Lower lobe of right lung (tissue), 2 donors: ENCODE measurements at regions not wholly inside any gene's neighbourhood (a gene's known extent, or its start where the extent isn't known, plus 50 kb on each side); places are given as distances from the start of the nearest gene placed in this dataset.
A peak's percentile ranks its signal among the peaks of the same experiment; 100 is the strongest.

Experiments used
- ATAC-seq, 2 donors: fragments of 200-7000 bp; cut with Tn5 transposase; one replicate each; pipeline ENCODE4 v1.9.1; 2020 to 2022; ENCODE audit warnings: mild to moderate bottlenecking in 2 of 2, moderate library complexity in 2 of 2
- DNase-seq: peaks from one replicate; pipeline ENCODE4 v3.0.0-alpha.2; 2020
- H3K27ac ChIP-seq: fragments of 200-600 bp; one replicate; pipeline ENCODE4 v1.8.0; 2022
- H3K27me3 ChIP-seq: fragments of 200-600 bp; one replicate; pipeline ENCODE4 v1.8.0; 2022; ENCODE audit warnings: low read depth
- H3K36me3 ChIP-seq: fragments of 200-600 bp; one replicate; pipeline ENCODE4 v1.8.0; 2022; ENCODE audit warnings: mild to moderate bottlenecking
- H3K4me1 ChIP-seq: fragments of 200-600 bp; one replicate; pipeline ENCODE4 v1.8.0; 2022
- H3K4me3 ChIP-seq: fragments of 200-600 bp; one replicate; pipeline ENCODE4 v1.8.0; 2022; ENCODE audit warnings: mild to moderate bottlenecking
- H3K9me3 ChIP-seq: fragments of 200-600 bp; one replicate; pipeline ENCODE4 v1.8.0; 2022
- intact Hi-C: fragments of 100-400 bp; cut with DNase I; formaldehyde crosslinking; loops from one replicate; pipeline ENCODE4 v1.11.0; 2022
- TF ChIP-seq, protein P1 (sequence below): fragments of 200-600 bp; IDR thresholded peaks from one replicate; pipeline ENCODE4 v1.8.0; 2022; ENCODE audit warnings: antibody characterized with exemption, mild to moderate bottlenecking
- donor health status: DM: no; HTN: yes; CAD: no; lungs with severe emphysema.

GRCh38 chr1:72650843-72651435 is 368.6 kb upstream of the NEGR1 start:
- ATAC-seq = no peak

DNA sequence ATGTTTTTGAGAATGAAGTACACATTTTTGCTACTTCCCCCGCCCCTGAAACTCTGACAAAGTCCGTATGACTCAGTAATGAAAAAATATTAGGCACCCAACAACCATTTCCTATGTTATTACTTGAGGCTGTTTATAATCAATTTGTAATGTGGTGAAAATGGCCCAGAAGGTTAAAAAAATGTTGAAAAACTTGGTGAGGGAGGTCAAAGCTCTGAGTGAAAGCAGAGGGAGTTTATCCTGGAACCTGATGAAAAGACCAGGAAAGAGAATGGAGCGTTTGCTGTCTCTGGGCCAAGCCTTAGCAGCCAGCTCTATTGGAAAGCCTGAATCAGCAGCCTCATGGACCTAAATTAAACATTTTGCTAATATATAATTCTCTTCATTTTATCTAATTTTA is 367.7 kb upstream of the NEGR1 start:
- no peaks in the 10 kb centered on the region for H3K27me3 ChIP-seq
- intact Hi-C loops = no loop called here
- no peak for ATAC-seq
- H3K36me3 ChIP-seq = no peaks in the 10 kb centered on the region
- H3K27ac ChIP-seq = no peak overlapping the region
- no peaks in the 10 kb centered on the region for H3K4me1 ChIP-seq
- TF ChIP-seq, protein P1, sequence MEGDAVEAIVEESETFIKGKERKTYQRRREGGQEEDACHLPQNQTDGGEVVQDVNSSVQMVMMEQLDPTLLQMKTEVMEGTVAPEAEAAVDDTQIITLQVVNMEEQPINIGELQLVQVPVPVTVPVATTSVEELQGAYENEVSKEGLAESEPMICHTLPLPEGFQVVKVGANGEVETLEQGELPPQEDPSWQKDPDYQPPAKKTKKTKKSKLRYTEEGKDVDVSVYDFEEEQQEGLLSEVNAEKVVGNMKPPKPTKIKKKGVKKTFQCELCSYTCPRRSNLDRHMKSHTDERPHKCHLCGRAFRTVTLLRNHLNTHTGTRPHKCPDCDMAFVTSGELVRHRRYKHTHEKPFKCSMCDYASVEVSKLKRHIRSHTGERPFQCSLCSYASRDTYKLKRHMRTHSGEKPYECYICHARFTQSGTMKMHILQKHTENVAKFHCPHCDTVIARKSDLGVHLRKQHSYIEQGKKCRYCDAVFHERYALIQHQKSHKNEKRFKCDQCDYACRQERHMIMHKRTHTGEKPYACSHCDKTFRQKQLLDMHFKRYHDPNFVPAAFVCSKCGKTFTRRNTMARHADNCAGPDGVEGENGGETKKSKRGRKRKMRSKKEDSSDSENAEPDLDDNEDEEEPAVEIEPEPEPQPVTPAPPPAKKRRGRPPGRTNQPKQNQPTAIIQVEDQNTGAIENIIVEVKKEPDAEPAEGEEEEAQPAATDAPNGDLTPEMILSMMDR = no peak
- no peak overlapping the region for H3K4me3 ChIP-seq
- H3K9me3 ChIP-seq = no peaks in the 10 kb centered on the region
- DNase-seq = no peak

More at GRCh38 chr1:72650843-72651435, 368.6 kb upstream of the NEGR1 start:
- intact Hi-C loops = no loop called here
- Histone ChIP-seq H3K9me3 (no peaks in the 10 kb centered on the region), H3K36me3 (no peaks in the 10 kb centered on the region), H3K4me3 (no peak overlapping the region), H3K4me1 (no peaks in the 10 kb centered on the region), H3K27me3 (no peaks in the 10 kb centered on the region), H3K27ac (no peak overlapping the region)
- TF ChIP-seq, protein P1 = no peak
- no peak for DNase-seq

DNA sequence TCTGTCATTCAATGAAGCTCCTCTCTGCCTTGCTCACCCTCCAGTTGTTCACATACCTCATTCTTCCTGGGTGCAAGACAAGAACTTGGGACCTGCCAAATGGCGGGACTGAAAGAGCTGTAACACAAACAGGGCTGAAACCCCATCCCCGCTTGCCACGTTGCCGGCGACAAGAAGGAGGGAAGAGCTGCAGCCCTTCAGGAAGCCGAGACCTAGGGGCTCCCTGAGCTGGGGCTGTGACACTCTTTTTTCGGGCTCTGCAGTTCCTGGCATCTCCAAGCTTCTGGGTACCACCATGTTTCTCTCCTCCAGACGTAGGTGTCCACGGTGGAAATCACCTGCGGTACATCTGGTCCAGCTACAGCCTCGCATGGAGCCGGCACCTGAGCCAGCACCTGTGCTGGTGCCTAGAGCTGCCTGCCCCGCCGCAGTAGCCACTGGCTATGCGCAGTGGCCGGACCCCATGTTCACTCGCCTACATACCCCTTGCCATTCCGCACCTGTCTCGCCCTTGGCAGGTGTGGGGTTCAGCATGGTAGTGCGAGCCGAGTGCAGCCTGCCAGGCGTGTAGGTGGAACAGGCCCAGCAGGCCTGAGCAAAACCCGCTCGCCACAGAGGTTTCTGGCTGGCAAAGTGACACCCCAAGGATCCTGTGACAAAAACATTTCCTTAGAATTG is 367.0 kb upstream of the NEGR1 start:
- ATAC-seq (no peak), DNase-seq (peak; percentile 40)
- intact Hi-C loops = no loop called here
- no peak overlapping the region for H3K27ac ChIP-seq
- no peaks in the 10 kb centered on the region for H3K4me1 ChIP-seq
- H3K36me3 ChIP-seq = no peaks in the 10 kb centered on the region
- H3K9me3 ChIP-seq = no peaks in the 10 kb centered on the region
- no peaks in the 10 kb centered on the region for H3K27me3 ChIP-seq
- no peak overlapping the region for H3K4me3 ChIP-seq
- TF ChIP-seq, protein P1 = no peak

DNA sequence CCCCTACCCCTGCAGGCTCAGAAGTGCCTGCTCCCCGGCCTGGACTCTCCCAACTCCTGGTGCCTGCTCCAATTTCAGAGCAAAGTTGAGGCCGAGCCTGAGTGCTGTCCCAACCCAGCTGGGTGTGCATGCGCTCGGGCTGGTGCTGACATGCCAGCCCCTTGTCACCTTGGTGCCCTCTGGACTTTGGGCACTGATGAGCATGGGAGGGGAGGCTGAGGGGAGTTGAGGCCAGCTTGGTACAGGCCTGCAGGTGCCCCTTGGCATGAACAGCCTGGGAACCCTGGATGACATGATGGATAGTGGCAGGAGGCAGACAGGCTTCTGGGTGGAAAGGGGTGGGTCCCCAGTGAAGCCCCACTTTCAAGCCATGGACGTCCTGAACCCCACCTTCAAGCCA is 366.1 kb upstream of the NEGR1 start:
- Histone ChIP-seq H3K4me1 (no peaks in the 10 kb centered on the region), H3K4me3 (no peak overlapping the region), H3K9me3 (no peaks in the 10 kb centered on the region), H3K27ac (no peak overlapping the region), H3K27me3 (no peaks in the 10 kb centered on the region), H3K36me3 (no peaks in the 10 kb centered on the region)
- intact Hi-C loops = no loop called here
- DNase-seq = peak; percentile 31
- TF ChIP-seq, protein P1 = no peak
- peak; percentile 9 to 35 for ATAC-seq

- ATAC-seq (no peak), DNase-seq (no peak)
- H3K36me3 ChIP-seq = no peaks in the 10 kb centered on the region
- H3K27ac ChIP-seq = no peak overlapping the region
- no peak overlapping the region for H3K4me3 ChIP-seq
- H3K27me3 ChIP-seq = no peaks in the 10 kb centered on the region
- H3K9me3 ChIP-seq = no peaks in the 10 kb centered on the region
- H3K4me1 ChIP-seq = no peaks in the 10 kb centered on the region
- intact Hi-C loops = no loop called here
- TF ChIP-seq, protein P1 = no peak
Measured at GRCh38 chr1:72643142-72643541, 360.8 kb upstream of the NEGR1 start.
